Retinal pigment epithelial cell (primary cell): ENCODE measurements at regions not wholly inside any gene's neighbourhood (a gene's known extent, or its start where the extent isn't known, plus 50 kb on each side); places are given as distances from the start of the nearest gene placed in this dataset.

Experiments
- DNase-seq: peaks from one replicate; pipeline ENCODE4 v3.0.0-alpha.2; 2010; ENCODE audit warnings: low read depth
- H3K4me3 ChIP-seq: 2 replicates; pipeline ENCODE4 v1.5.1; 2011; ENCODE audit warnings: mild to moderate bottlenecking, low read length, control low read depth, moderate library complexity
- CTCF ChIP-seq: conservative IDR thresholded peaks from 2 replicates; pipeline ENCODE4 v1.5.1; 2011; ENCODE audit warnings: low read depth, low read length, control low read depth, inconsistent platforms

GRCh38 chr7:22586101-22586785 is 86.3 kb upstream of the STEAP1B start:
- no peak overlapping the region for H3K4me3 ChIP-seq
- no peak for DNase-seq
- TF ChIP-seq CTCF = no peak

DNA sequence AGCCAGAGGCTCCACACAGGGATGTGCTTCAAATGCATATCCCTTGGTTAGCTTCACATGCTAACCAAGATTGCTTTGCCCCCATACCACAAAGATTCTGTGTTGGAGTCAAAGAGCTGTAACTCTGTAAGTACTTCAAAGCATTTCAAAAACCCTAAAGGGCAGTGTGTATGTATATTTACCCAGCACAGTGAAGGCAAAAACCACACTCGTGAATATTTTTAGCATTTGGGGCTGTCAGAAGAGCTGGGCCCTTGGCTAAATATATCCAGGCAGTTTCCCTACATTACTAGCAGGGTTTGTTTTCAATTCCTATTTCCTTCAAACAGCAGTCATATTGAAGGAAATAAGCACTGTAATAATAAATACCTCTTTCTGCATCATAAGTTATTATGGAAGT is 84.2 kb upstream of the STEAP1B start:
- DNase-seq = no peak
- no peak for TF ChIP-seq CTCF
- no peak overlapping the region for H3K4me3 ChIP-seq

GRCh38 chr7:22582863-22583622 is 83.1 kb upstream of the STEAP1B start:
- H3K4me3 ChIP-seq = no peak overlapping the region
- no peak for TF ChIP-seq CTCF
- peak; percentile 100 for DNase-seq

- no peak for TF ChIP-seq CTCF
Measured at GRCh38 chr7:22581099-22581498, 81.1 kb upstream of the STEAP1B start.

DNA sequence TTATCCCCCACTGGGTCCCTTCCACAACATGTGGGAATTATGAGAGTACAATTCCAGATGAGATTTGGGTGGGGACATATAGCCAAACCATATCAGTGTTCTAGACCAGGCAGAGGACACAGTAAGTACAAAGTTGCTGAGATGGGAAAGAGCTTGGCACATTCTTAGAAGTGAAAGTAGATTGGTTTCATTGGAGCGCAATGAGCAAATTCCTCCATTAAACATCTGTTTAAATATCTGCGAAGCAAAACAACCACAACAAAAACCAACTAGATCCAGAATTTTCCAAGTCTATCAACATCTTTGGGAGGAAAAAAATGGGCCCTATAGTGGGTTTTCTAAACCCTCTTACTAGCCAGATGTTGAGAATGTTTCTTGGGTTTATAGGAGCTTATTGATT is 80.0 kb upstream of the STEAP1B start:
- no peak overlapping the region for H3K4me3 ChIP-seq
- no peak for TF ChIP-seq CTCF
- DNase-seq = no peak

More at GRCh38 chr7:22581099-22581498, 81.1 kb upstream of the STEAP1B start:
- DNase-seq = no peak
- no peak overlapping the region for H3K4me3 ChIP-seq

- TF ChIP-seq CTCF = no peak
- H3K4me3 ChIP-seq = no peak overlapping the region
Measured at GRCh38 chr7:22578007-22578733, 78.2 kb upstream of the STEAP1B start.

More at GRCh38 chr7:22578007-22578733, 78.2 kb upstream of the STEAP1B start:
- DNase-seq = peak; percentile 62
